GM12878 (cell line): ENCODE measurements at regions not wholly inside any gene's neighbourhood (a gene's known extent, or its start where the extent isn't known, plus 50 kb on each side); places are given as distances from the start of the nearest gene placed in this dataset.

Experiments
- CBFB ChIP-seq: IDR thresholded peaks from 2 replicates; pipeline ENCODE4 v1.6.1; 2016; ENCODE audit warnings: antibody characterized with exemption, low read depth
- EZH2 ChIP-seq: IDR thresholded peaks from 2 replicates; pipeline ENCODE4 v1.6.1; 2012; ENCODE audit warnings: low read depth, mild to moderate bottlenecking, control low read depth, inconsistent platforms, low read length, borderline replicate concordance; ENCODE audit not compliant: control insufficient read depth
- RAD21 ChIP-seq: IDR thresholded peaks from 2 replicates; pipeline ENCODE4 v1.6.1; 2011; ENCODE audit warnings: mild to moderate bottlenecking, low read depth, low read length, moderate library complexity; ENCODE audit not compliant: insufficient read depth
- SIN3A ChIP-seq: IDR thresholded peaks from 2 replicates; pipeline ENCODE4 v1.6.1; 2012; ENCODE audit warnings: low read depth, low read length, improper control_type of control experiment
- TAF1 ChIP-seq: IDR thresholded peaks from 2 replicates; pipeline ENCODE4 v1.6.1; 2011; ENCODE audit warnings: mild to moderate bottlenecking, low read depth, low read length, borderline replicate concordance
- TF ChIP-seq, protein P1 (sequence below): fragments of 150-350 bp; IDR thresholded peaks from 2 replicates; pipeline ENCODE4 v1.6.1; 2014; ENCODE audit warnings: mild to moderate bottlenecking, low read depth, low read length
- TF ChIP-seq, protein P2 (sequence below), 3 experiments: IDR thresholded peaks in 2 of 3; conservative IDR thresholded peaks in 1 of 3; 2 replicates each; pipeline ENCODE4 v1.5.1; 2011; ENCODE audit warnings: low read depth in 3 of 3, low read length in 3 of 3, mild to moderate bottlenecking in 3 of 3, control low read depth in 2 of 3, moderate library complexity in 2 of 3, inconsistent platforms in 1 of 3, mixed read lengths in 1 of 3; ENCODE audit not compliant: control insufficient read depth in 2 of 3, insufficient read depth in 1 of 3; ENCODE audit errors: extremely low read depth in 1 of 3
- TF ChIP-seq, protein P3 (sequence below): IDR thresholded peaks from 2 replicates; pipeline ENCODE4 v1.6.1; 2011; ENCODE audit warnings: low read depth, low read length, improper control_type of control experiment, borderline replicate concordance
- TF ChIP-seq, protein P4 (sequence below): fragments of 450-650 bp; formaldehyde crosslinking; IDR thresholded peaks from 2 replicates; pipeline ENCODE4 v1.5.0; 2022; ENCODE audit warnings: mild to moderate bottlenecking, missing genetic modification characterization
- TF ChIP-seq, protein P5 (sequence below): IDR thresholded peaks from 2 replicates; pipeline ENCODE4 v1.6.1; 2012; ENCODE audit warnings: mild to moderate bottlenecking, low read depth, low read length
- TF ChIP-seq, protein P6 (sequence below): fragments of 450-650 bp; IDR thresholded peaks from 2 replicates; pipeline ENCODE4 v1.6.1; 2018; ENCODE audit warnings: borderline replicate concordance, mild to moderate bottlenecking; ENCODE audit not compliant: partially characterized antibody

DNA sequence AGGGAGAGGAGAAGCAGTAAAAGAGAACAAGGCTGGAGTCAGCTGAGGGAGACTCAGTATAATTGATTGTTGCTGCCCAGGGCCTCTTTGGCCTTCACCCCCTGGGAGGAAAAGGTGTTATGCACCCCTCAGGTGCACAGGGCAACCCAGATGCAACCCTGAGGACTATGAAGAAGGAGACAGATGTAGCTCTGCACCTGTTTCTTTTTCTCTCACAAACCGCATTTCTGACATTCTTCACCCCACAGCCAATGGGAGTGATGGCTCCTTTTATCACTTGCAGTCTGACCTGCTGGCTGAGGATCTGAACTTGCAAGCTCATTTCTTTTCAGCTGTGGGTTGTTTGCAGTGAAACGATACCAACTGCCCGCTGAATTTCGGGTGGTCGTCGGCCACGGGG, 64.1 kb upstream of the F13A1 start:
- TF ChIP-seq EZH2 (no peak), CBFB (no peak), RAD21 (no peak), TAF1 (no peak), SIN3A (no peak)
- TF ChIP-seq, protein P1, sequence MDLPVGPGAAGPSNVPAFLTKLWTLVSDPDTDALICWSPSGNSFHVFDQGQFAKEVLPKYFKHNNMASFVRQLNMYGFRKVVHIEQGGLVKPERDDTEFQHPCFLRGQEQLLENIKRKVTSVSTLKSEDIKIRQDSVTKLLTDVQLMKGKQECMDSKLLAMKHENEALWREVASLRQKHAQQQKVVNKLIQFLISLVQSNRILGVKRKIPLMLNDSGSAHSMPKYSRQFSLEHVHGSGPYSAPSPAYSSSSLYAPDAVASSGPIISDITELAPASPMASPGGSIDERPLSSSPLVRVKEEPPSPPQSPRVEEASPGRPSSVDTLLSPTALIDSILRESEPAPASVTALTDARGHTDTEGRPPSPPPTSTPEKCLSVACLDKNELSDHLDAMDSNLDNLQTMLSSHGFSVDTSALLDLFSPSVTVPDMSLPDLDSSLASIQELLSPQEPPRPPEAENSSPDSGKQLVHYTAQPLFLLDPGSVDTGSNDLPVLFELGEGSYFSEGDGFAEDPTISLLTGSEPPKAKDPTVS = no peak
- TF ChIP-seq, protein P2, sequence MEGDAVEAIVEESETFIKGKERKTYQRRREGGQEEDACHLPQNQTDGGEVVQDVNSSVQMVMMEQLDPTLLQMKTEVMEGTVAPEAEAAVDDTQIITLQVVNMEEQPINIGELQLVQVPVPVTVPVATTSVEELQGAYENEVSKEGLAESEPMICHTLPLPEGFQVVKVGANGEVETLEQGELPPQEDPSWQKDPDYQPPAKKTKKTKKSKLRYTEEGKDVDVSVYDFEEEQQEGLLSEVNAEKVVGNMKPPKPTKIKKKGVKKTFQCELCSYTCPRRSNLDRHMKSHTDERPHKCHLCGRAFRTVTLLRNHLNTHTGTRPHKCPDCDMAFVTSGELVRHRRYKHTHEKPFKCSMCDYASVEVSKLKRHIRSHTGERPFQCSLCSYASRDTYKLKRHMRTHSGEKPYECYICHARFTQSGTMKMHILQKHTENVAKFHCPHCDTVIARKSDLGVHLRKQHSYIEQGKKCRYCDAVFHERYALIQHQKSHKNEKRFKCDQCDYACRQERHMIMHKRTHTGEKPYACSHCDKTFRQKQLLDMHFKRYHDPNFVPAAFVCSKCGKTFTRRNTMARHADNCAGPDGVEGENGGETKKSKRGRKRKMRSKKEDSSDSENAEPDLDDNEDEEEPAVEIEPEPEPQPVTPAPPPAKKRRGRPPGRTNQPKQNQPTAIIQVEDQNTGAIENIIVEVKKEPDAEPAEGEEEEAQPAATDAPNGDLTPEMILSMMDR (IDR thresholded peaks at IDR 0.05 in 2 of 3, conservative IDR thresholded peaks at IDR 0.05 in 1 of 3; ENCODE audit: control insufficient read depth in 2 of 3, extremely low read depth in 1 of 3, insufficient read depth in 1 of 3, low read depth in 3 of 3, low read length in 3 of 3) = no peak
- TF ChIP-seq, protein P3, sequence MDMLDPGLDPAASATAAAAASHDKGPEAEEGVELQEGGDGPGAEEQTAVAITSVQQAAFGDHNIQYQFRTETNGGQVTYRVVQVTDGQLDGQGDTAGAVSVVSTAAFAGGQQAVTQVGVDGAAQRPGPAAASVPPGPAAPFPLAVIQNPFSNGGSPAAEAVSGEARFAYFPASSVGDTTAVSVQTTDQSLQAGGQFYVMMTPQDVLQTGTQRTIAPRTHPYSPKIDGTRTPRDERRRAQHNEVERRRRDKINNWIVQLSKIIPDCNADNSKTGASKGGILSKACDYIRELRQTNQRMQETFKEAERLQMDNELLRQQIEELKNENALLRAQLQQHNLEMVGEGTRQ = no peak
- TF ChIP-seq, protein P4, sequence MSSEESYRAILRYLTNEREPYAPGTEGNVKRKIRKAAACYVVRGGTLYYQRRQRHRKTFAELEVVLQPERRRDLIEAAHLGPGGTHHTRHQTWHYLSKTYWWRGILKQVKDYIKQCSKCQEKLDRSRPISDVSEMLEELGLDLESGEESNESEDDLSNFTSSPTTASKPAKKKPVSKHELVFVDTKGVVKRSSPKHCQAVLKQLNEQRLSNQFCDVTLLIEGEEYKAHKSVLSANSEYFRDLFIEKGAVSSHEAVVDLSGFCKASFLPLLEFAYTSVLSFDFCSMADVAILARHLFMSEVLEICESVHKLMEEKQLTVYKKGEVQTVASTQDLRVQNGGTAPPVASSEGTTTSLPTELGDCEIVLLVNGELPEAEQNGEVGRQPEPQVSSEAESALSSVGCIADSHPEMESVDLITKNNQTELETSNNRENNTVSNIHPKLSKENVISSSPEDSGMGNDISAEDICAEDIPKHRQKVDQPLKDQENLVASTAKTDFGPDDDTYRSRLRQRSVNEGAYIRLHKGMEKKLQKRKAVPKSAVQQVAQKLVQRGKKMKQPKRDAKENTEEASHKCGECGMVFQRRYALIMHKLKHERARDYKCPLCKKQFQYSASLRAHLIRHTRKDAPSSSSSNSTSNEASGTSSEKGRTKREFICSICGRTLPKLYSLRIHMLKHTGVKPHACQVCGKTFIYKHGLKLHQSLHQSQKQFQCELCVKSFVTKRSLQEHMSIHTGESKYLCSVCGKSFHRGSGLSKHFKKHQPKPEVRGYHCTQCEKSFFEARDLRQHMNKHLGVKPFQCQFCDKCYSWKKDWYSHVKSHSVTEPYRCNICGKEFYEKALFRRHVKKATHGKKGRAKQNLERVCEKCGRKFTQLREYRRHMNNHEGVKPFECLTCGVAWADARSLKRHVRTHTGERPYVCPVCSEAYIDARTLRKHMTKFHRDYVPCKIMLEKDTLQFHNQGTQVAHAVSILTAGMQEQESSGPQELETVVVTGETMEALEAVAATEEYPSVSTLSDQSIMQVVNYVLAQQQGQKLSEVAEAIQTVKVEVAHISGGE = no peak
- TF ChIP-seq, protein P5, sequence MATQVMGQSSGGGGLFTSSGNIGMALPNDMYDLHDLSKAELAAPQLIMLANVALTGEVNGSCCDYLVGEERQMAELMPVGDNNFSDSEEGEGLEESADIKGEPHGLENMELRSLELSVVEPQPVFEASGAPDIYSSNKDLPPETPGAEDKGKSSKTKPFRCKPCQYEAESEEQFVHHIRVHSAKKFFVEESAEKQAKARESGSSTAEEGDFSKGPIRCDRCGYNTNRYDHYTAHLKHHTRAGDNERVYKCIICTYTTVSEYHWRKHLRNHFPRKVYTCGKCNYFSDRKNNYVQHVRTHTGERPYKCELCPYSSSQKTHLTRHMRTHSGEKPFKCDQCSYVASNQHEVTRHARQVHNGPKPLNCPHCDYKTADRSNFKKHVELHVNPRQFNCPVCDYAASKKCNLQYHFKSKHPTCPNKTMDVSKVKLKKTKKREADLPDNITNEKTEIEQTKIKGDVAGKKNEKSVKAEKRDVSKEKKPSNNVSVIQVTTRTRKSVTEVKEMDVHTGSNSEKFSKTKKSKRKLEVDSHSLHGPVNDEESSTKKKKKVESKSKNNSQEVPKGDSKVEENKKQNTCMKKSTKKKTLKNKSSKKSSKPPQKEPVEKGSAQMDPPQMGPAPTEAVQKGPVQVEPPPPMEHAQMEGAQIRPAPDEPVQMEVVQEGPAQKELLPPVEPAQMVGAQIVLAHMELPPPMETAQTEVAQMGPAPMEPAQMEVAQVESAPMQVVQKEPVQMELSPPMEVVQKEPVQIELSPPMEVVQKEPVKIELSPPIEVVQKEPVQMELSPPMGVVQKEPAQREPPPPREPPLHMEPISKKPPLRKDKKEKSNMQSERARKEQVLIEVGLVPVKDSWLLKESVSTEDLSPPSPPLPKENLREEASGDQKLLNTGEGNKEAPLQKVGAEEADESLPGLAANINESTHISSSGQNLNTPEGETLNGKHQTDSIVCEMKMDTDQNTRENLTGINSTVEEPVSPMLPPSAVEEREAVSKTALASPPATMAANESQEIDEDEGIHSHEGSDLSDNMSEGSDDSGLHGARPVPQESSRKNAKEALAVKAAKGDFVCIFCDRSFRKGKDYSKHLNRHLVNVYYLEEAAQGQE = no peak
- TF ChIP-seq, protein P6, sequence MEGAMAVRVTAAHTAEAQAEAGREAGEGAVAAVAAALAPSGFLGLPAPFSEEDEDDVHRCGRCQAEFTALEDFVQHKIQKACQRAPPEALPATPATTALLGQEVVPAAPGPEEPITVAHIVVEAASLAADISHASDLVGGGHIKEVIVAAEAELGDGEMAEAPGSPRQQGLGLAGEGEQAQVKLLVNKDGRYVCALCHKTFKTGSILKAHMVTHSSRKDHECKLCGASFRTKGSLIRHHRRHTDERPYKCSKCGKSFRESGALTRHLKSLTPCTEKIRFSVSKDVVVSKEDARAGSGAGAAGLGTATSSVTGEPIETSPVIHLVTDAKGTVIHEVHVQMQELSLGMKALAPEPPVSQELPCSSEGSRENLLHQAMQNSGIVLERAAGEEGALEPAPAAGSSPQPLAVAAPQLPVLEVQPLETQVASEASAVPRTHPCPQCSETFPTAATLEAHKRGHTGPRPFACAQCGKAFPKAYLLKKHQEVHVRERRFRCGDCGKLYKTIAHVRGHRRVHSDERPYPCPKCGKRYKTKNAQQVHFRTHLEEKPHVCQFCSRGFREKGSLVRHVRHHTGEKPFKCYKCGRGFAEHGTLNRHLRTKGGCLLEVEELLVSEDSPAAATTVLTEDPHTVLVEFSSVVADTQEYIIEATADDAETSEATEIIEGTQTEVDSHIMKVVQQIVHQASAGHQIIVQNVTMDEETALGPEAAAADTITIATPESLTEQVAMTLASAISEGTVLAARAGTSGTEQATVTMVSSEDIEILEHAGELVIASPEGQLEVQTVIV = no peak
